SKM-1 treated with dmso at 0.1 percent for 144 hours (cell line): ENCODE measurements at regions not wholly inside any gene's neighbourhood (a gene's known extent, or its start where the extent isn't known, plus 50 kb on each side); places are given as distances from the start of the nearest gene placed in this dataset.

ENCODE experiments used
- DNase-seq: peaks from one replicate; lab custom pipeline; 2025; ENCODE audit not compliant: unreplicated experiment; lab: John Stamatoyannopoulos, UW

DNA sequence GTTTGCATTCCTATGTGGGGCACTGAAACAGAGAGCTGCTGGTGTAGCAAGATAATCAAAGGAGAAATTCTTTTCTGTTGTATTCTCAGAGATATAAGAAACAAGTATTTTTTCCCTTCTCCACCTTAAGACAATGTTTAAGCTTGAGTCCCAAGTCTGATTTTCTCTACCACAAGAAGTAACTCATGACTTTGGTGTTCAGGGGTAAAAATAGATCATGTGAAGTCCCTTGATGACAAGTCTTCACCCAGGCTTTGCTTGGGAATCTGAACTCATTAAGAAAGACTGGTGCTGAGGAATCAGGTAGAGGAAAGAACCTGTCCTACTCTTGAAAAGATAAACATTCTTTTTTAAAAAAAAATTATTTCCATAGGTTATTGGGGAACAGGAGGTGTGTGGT, 205.6 kb downstream of the ALDH8A1 start:
- DNase-seq: no peak

DNA sequence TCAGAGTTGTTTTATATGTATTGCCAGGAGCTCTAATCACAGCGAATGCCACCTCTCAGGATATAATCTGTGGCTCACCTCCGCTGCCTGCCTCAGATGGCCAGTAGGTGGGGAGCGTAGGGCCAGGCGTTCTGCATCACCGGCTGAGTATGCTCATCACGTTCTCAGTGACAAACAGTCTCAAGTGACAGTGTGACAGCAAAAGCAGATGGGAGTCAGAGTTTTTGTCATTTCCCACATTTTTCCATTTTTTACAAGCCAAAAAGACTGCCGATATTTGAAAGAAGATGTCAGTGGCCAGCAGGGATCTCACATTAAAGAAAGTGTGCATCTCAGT, 208.7 kb downstream of the ALDH8A1 start:
- no peak for DNase-seq

DNA sequence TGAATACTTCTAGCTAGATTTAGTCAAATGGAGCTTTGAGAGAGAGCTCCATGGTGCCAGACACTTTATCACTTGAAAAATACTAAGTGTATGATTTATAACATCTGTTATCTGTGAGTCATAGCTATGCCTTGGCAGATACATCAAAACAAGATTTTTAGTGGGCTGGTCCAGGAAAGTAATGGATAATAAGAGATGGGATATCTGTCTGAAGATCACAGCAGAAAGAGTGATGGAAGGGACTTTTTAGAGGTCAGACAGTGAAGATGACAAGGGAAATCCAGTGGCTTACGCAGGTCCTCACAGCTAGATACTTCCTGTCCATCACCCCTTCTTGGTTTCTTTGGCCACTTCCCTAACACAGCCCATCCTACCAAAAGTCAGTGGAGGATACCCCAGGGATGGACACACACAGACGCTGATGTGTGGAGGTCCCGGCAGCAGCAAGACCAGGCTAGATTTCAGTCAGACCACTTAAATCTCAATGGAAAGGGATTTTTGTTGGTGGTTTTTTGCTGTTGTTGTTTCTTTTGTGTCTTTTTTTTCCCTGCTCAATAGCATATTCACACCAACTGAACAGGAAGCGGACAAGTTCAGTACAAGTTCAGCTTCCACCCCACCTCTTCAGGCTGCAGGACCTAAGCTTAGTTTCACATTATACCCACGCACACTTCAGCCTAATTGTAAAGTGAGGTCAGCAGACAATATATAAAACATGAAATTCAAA, 209.3 kb downstream of the ALDH8A1 start:
- DNase-seq: no peak

DNA sequence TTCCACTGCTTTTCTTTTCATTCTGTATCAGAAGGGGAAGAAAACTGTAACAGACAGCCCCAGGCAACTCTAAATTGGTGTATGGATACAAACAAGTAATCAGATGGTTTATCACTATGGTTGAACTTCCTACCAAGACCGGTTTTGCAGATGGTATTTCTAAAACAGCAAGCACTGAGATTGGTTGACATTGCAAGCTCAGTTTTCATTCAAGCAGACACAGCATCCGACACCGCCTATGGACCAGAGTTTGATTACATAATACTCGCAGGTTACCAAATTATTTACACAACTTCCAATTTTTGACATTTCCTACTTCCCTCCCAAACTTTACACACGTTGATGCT, 209.9 kb downstream of the ALDH8A1 start:
- DNase-seq: no peak

DNA sequence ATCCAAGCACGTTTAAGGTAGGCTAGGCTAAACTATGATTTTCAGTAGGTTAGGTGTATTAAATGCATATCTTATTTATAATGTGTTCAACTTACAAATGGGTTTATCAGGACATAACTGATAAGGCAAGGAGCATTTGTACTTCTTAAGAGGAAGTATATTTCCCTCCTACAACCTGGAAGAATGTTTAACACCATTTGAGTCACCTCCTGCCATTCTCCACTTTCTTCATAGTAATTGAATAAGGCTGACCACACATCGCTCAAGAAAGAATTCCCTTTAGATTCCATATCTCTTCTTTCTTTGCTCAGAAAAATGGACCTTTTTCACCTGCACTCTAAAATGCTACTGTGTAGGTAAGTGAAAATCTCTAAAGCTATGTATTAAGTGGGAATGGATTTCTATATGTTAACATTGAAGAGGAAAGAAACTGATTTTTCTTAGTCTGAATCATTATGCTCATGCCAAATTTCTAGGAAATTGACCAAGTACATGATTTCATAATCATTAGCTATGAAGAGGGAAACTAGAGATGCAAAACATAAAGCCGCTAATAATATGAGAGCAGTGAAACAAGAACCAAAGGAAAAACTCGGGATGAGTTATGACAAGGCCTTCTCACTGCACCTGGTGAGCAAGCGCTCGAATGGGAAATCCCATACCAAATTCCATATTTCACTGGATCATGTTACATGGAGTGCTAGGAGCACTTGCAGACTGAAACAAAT, 210.4 kb downstream of the ALDH8A1 start:
- DNase-seq: no peak

DNA sequence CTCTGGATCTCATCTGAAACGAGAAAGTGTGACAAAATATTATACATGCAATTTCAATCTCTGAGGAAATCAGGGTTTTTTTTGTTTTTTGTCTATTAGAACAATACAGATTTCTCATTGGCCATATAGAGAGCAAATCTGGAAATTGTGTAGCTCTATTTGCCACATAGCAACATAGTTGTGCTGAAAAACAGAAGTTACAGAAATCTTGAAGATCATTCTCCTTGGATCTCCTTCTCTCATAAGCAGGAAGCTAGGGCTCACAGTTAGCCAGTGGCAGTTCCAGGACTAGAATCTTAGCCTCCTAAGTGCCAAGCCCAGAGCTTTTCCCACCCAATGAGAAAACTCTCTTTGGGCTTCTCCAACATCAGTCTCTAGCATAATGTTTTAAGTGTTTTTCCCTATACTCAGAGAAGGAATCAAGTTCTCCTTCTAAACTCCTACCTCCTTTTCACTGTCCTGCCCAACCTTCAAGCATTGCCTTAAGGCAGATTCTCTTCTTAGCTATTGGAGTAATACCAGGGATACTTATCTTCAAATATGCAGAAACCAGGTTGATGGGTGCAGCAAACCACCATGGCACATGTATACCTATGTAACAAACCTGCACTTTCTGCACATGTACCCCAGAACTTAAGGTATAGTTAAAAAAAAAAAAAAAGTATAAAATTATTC, 211.6 kb downstream of the ALDH8A1 start:
- no peak for DNase-seq

DNA sequence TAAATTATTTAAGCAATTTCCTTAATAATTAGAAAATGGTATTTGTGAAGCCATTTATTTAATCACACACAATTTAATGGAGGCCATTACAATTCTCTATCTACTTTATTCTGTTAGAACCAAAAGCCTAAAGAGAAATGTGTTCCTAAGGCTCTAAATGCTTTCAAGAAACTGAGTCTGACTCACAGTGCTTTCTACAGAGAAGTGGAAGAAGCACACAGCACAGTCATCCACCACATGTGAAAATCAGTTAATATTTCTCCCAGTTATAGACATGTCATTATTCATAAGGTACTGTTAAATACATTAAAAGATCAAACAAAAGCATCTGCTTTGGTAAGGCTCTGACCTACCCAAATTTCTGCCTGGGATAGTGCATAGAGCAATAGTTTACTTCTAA, 214.4 kb downstream of the ALDH8A1 start:
- DNase-seq: no peak

DNA sequence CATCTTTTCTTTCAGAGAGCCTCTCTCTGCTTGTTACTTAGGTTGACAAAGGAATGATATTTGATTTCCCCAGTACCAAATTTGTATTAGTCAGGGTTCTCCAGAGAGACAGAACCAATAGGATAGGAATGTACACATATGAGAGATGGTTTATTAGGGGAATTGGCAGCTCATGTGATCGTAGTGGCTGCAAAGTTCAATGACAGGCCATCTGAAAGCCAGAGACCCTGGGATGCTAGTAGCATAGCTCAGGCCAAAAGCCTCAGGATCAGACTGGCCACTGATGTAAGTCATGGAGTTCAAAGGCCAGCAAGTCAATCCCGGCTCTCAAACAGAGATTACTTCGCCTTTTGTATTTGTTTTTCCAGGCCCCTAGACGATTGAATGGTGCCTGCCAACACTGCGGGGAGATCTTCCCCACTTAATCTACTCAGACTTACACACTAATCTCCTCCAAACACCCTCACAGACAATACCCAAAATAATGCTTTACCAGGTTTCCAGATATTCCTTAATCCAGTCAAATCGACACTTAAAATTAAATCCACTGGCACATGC, 215.5 kb downstream of the ALDH8A1 start:
- no peak for DNase-seq

DNA sequence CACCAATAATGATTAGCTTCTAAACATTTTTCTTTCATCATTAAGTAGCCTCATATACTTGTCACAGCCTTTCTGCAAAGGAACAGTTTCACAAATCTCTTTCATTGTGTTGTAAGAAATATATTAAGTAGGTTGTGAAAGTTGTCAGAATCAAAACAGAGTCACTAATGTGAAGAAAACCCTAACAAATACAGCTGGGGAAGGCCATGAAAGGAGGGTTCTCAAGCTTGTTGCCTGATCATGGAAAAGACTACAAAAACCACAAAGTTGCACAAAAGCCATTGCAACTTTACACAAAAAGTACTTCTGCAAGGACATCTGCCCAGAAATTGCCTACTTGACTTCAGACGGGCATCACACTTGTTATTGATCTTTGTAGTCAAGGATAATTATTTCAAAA, 216.1 kb downstream of the ALDH8A1 start:
- DNase-seq: peak; percentile 57

DNA sequence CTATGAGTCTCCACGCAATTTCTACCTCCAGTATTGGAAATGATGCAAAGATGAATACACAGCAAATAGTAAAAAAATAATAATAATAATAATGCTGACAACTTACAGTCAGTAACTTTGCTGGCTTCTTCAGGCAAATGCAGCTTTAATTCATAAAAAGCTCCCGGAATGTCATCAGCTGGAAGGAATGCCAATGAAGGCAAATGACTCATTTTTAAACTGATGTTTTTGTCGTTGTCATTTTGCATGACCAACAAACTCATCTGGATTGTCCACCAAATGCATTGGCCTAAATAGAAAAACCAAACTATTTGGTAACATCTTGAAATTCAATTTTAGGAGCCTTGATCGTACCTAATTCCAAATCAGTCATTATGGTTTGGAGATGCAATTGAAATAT, 217.1 kb downstream of the ALDH8A1 start:
- no peak for DNase-seq

DNA sequence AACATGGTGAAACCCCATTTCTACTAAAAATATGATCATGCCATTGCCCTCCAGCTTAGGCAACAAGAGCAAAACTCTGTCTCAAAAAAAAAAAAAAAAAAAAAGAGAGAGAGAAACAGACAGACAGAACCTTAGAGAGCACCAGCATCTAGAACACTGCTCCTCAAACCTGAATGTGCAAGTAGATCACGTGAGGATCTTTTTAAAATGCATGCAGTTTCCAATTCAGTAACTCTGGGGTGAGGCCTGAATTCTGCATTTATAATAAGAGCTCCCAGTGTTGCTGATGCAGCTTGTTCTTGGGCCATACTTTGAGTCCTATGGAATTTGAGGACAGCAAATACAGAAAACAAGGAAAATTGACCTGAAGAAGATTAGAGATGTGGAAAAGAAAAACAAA, 218.3 kb downstream of the ALDH8A1 start:
- DNase-seq: no peak

DNA sequence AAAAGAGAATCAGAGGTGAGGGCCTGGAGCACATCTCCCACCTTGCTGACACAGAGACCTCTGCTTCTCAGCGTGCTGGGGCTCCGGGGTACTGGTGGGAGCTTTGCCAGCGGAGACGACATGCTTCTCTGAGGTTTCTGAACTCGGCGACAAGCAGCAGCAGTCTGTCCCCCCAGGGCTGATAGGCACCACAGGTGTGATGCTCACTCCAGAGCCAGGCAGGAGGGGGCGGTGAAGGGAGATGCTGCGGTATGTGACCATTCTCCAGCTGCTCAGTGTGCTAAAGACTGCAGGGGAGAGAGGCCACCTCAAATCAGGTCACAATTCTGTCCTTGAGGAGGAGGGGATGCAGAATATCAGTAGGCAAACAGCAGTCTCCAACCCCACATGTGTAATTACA, 219.9 kb downstream of the ALDH8A1 start:
- no peak for DNase-seq

DNA sequence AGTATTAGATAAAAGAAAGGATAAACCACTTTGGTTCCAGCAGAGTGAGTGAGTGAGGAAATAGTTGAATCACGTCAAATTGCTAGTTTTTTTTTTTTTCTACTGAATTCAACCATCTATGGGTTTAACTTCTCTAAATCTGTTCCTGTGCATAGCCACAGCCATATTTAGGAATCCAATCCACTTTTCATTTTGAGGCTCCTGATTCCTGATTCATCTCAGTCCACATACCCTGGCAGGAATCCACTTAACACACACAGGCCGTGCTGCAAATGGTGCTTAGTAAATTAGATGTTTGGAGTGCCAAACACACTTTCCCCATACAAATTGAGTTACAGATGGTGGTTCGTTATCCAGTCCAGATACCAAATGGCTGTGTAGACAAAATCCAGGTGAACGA, 220.3 kb downstream of the ALDH8A1 start:
- DNase-seq: no peak

DNA sequence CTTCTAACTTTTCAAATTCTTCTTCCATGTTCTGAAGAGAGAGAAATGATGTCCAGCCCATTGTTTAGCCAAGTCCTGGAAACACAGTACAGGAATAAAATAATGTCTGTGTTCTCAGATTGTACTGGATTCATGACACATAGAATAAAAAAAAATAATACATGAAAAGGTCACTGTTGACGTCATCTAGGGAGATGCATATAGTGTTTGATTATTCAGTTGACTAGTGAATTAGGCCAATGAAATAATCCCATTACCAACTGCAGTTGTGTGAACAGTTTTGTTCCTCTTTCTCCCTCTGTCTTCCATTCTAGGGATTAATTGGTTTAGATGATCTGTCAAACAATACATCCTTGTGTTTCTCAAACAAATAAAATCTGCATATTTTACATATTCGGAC, 222.8 kb downstream of the ALDH8A1 start:
- DNase-seq: no peak

DNA sequence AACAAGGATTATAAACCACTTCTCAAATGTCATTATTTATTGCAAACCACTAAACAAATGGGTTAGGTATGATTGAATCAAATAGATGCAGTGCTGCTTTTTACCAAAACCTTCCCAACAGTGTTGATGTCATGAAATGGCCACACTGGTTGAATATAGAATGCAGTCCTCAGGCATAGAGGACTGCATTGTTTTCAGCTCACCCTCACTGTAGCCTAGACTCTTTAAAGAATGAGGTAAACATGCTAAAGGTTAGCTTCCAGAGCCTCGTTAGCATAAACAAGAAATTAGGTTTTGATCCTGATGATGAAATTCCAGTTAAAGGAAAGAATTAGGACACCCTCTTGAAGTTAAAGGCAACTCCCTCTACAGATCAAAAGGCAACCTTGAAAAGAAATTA, 224.3 kb downstream of the ALDH8A1 start:
- DNase-seq: no peak

DNA sequence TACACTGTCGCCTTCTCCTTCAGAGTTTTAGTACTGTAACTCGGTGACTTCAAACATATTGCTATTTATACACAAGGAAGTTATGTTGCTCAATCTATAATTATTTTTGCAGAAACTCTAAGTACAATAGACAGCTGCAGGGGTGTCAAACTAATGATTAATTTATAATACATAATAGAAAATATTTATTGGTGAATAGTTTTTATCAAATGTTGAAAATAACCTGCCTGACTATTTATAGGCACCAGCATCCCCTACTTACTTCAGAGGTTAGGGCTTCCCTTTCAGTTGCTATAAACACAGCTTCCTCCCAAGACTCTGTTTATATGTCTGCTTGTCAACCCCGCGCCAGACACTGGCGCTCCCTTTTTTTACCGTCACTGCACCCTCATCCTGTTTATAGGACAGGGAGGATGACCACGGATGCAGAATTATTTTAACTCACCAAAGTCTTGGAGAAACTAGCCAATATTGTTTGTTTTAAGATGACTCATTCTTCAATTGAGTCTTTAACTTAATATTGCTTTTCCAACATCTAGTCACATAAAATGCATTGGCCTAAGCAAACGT, 225.0 kb downstream of the ALDH8A1 start:
- DNase-seq: peak; percentile 67

DNA sequence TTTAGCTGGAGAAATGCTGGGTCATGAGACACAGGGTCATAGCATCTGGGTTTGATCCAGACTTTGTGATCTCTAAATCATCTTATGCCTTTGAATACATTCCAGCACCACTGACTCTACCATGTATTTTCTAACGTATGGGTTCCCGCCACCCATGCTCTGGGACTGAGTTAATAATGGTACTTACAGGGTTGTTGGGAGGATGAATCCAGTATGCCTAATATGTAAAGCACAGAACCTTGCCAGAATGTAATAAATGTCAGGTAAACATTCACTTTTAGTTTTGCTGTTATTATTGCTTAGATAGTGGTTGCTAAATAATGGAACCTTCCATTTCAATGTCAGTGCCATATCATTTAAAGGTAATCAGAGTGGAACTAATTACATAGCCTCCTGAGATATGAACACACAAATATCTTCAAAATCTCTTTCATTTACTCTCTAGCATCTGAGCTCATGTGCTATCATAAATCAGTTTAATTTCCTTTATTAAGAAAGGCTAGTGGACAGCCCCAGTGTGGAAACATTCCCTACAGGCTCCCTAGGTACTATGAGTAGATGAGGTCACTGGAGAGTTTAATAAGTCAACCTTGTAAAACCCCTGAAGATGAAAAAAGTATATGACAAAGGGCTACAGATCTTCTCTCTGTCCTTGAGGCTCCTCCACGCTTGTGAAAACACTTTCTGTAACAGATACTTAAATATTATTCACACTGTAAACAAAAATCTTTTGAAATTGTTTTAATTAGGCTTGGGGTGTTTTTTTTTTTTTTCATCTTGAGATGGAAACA, 226.6 kb downstream of the ALDH8A1 start:
- DNase-seq: no peak

DNA sequence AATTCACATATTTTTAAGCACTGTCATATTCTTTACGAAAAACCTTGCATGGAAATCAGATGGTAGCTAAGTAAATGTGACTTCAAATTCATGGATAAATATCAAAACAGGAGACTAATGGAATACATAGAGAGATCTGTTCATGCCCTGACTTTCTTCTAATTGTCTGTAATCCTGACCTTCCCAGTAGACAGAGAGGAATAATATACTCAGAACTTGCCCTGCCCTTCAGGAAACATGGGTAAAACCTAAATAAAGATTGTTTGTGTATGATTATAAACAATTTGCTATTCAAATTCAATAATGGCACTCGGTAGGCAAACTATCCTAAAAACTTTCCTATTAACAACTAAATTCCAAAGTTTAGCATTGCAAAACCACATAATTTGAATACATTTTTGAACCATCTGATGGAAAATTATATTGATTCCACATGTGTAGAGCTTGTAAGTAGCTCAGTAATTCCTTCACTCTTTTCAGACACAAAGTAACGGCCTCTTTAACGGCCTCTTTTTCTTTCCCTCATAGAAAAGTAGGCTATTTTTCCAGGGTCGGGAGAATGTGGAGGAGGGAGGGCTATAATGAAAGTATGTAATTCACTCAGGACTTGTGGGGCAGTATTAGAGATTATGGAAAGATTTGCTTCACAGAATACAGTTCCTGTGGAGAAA, 227.6 kb downstream of the ALDH8A1 start:
- DNase-seq: no peak

DNA sequence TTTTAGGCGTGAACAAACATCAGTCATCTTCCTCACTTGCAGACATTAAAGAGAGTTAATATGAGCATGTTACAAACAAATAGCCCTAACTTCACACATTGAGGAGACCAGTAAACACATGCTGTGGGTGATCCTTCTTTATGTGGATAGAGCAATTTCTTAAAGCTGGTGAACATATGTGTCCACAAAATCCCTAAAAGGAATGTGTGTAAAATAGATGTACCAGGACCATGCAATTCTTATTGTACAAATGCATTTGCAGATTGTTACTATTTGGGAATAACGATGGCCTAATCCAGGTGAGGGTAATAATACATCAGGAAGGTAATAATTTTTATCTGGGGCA, 228.9 kb downstream of the ALDH8A1 start:
- DNase-seq: no peak

DNA sequence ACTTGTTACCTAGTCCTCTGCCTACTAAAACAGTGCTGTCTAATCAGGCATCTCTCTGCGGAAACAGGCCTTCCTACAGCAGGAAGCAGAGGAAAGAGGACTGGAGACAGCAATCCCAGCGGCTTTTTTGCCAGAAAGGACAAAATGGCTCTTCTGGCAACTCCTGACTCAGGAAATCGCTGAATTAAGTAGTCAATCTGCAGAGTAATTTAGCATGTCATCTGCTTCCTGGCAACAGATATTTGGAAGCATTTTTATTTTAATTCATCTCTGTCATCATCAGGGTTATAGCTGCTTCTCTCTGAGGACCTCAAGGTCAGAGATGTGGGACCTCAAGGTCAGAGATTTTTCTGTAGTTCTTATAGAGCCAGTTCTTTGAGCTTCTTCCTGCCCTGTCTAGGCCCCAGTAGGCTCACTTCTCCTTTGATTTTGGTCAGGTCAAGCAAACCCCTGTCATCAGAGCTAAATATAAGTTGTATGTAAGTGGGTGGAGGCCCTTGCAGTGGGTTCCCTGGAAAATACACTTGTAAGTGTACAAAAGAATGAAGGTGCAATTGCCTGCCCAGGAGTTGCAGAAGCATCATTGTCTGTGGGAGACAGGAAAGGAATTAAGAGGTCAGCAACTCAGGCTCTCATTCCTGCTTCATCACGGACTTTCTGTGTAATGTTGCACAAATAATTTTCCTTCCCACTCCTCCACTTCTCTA, 229.4 kb downstream of the ALDH8A1 start:
- DNase-seq: peak; percentile 46
